ENCODE measurements at regions not wholly inside any gene's neighbourhood (a gene's known extent, or its start where the extent isn't known, plus 50 kb on each side); places are given as distances from the start of the nearest gene placed in this dataset.

DNA sequence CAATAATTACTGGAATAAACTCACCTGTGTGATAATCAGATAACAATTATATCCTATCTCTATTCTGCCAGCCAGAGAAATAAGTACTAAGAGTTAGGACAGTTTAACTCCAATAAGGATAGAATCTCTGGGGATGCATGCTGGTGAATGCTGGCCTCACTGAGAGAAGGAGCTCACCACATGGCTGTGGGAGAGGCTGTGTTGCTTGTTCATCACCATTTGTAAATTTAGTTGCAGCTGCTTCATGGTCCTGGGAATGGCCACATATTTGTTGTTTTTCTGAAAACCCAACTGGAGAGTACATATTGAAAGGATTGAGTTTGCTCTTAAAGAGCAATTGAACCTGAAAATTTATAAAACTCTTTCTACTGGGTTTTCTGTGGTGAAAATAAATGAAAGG is 207.3 kb downstream of the NECTIN3 start:
- no peak overlapping the region for H4K8ac ChIP-seq (ENCODE audit: extremely low read depth, insufficient read depth, low read length)
- no peaks in the 10 kb centered on the region for H3K23me2 ChIP-seq (ENCODE audit: low read depth, low read length)
- no peaks in the 10 kb centered on the region for H4K20me1 ChIP-seq (replicated peaks in 1 of 2; ENCODE audit: control insufficient read depth in 1 of 2, insufficient read depth in 2 of 2, low read length in 2 of 2)
- FAIRE-seq (no peak), DNase-seq (ENCODE audit: low read depth in 1 of 2, low spot score in 2 of 2) (no peak)
- H3K27ac ChIP-seq (ENCODE audit: low read depth, low read length), result no peak overlapping the region
- no peak overlapping the region for H3K4ac ChIP-seq (replicated peaks; ENCODE audit: insufficient read length, low read depth, low read length)
- no peak overlapping the region for H2BK20ac ChIP-seq (ENCODE audit: low read length)
- H3K23ac ChIP-seq (ENCODE audit: insufficient read length), result no peak overlapping the region
- no peak overlapping the region for H4K91ac ChIP-seq (replicated peaks; ENCODE audit: insufficient read length, low read length)
- no peak overlapping the region for H4K5ac ChIP-seq (ENCODE audit: insufficient read length, low read depth, low read length)
- H3K9me3 ChIP-seq (ENCODE audit: insufficient read depth in 2 of 2, low read depth in 1 of 2, low read length in 1 of 2), result no peaks in the 10 kb centered on the region
- no peak overlapping the region for H2BK5ac ChIP-seq (ENCODE audit: low read depth, low read length)
- H2AFZ ChIP-seq (ENCODE audit: low read length), result no peak overlapping the region
- H3K36me3 ChIP-seq (ENCODE audit: control insufficient read depth in 2 of 4, insufficient read depth in 4 of 4, low read length in 3 of 4), result no peaks in the 10 kb centered on the region
- H3K4me1 ChIP-seq (replicated peaks in 1 of 4; ENCODE audit: control insufficient read depth in 3 of 4, insufficient read depth in 4 of 4, low read length in 3 of 4), result peaks cover 0 to 3% (median 1%) of the 10 kb centered on the region in 4 experiments; a peak in 1 of 7 replicates
- ChIA-PET CTCF (ENCODE audit: partially characterized antibody) (no interaction called here), POLR2A (ENCODE audit: partially characterized antibody) (no interaction called here)
- no peaks in the 10 kb centered on the region for H3K79me1 ChIP-seq (ENCODE audit: low read depth, low read length)
- no peak overlapping the region for H2AK5ac ChIP-seq (ENCODE audit: low read depth, low read length)
- H3K79me2 ChIP-seq (ENCODE audit: control insufficient read depth in 1 of 2, insufficient read depth in 2 of 2, low read length in 2 of 2), result no peaks in the 10 kb centered on the region
- no peak overlapping the region for H3K9ac ChIP-seq (replicated peaks in 1 of 4; ENCODE audit: extremely low read depth in 1 of 4, low read depth in 3 of 4, low read length in 3 of 4)
- no peak overlapping the region for H2BK12ac ChIP-seq (ENCODE audit: low read depth, low read length)
- H3K4me3 ChIP-seq (ENCODE audit: extremely low read depth in 1 of 4, insufficient read depth in 2 of 4, low read depth in 3 of 4, low read length in 4 of 4), result no peak overlapping the region
- H3K56ac ChIP-seq (replicated peaks; ENCODE audit: insufficient read length, low read depth, low read length), result no peak overlapping the region
- H3K4me2 ChIP-seq (ENCODE audit: insufficient read depth in 1 of 2, low read depth in 2 of 2, low read length in 2 of 2), result no peak overlapping the region
- H3K14ac ChIP-seq (ENCODE audit: insufficient read length), result no peak overlapping the region
- H2BK120ac ChIP-seq (replicated peaks; ENCODE audit: low read depth, low read length), result no peak overlapping the region
- no peaks in the 10 kb centered on the region for H3K27me3 ChIP-seq (replicated peaks in 1 of 4; ENCODE audit: control insufficient read depth in 3 of 4, extremely low read depth in 1 of 4, insufficient read depth in 3 of 4, low read length in 3 of 4)
- no peak overlapping the region for H3K18ac ChIP-seq (ENCODE audit: extremely low read depth, low read length)
- H2BK15ac ChIP-seq (ENCODE audit: low read length), result no peak overlapping the region
- no peak for TF ChIP-seq EGR1 (IDR thresholded peaks at IDR 0.05; ENCODE audit: borderline replicate concordance, low read depth, low read length)
- TF ChIP-seq YY1 (IDR thresholded peaks at IDR 0.05; ENCODE audit: low read depth, low read length), result no peak
- TF ChIP-seq TCF12 (IDR thresholded peaks at IDR 0.05; ENCODE audit: low read depth, low read length), result no peak
- no peak for TF ChIP-seq TAF7 (optimal IDR thresholded peaks at IDR 0.05; ENCODE audit: borderline replicate concordance, low read depth, low read length)
- TF ChIP-seq EZH2 (IDR thresholded peaks at IDR 0.05; ENCODE audit: low read depth, low read length, severe bottlenecking), result no peak
- TF ChIP-seq GABPA (IDR thresholded peaks at IDR 0.05; ENCODE audit: borderline replicate concordance, insufficient read depth, low read length), result no peak
- TF ChIP-seq, protein P1, sequence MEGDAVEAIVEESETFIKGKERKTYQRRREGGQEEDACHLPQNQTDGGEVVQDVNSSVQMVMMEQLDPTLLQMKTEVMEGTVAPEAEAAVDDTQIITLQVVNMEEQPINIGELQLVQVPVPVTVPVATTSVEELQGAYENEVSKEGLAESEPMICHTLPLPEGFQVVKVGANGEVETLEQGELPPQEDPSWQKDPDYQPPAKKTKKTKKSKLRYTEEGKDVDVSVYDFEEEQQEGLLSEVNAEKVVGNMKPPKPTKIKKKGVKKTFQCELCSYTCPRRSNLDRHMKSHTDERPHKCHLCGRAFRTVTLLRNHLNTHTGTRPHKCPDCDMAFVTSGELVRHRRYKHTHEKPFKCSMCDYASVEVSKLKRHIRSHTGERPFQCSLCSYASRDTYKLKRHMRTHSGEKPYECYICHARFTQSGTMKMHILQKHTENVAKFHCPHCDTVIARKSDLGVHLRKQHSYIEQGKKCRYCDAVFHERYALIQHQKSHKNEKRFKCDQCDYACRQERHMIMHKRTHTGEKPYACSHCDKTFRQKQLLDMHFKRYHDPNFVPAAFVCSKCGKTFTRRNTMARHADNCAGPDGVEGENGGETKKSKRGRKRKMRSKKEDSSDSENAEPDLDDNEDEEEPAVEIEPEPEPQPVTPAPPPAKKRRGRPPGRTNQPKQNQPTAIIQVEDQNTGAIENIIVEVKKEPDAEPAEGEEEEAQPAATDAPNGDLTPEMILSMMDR (IDR thresholded peaks at IDR 0.05; ENCODE audit: control extremely low read depth in 1 of 3, insufficient read depth in 1 of 3, low read depth in 1 of 3, low read length in 3 of 3), result no peak
- no peak for TF ChIP-seq SP2 (IDR thresholded peaks at IDR 0.05; ENCODE audit: low read length)
- TF ChIP-seq SIN3A (conservative IDR thresholded peaks at IDR 0.05 in 1 of 2, IDR thresholded peaks at IDR 0.05 in 1 of 2; ENCODE audit: low read depth in 1 of 2, low read length in 2 of 2), result no peak
- no peak for TF ChIP-seq SAP30 (IDR thresholded peaks at IDR 0.05; ENCODE audit: insufficient read depth, insufficient replicate concordance, low read length)
- no peak for TF ChIP-seq SIRT6 (IDR thresholded peaks at IDR 0.05; ENCODE audit: low read length)
- no peak for TF ChIP-seq SIX5 (IDR thresholded peaks at IDR 0.05; ENCODE audit: low read depth, low read length)
- no peak for TF ChIP-seq NANOG (IDR thresholded peaks at IDR 0.05; ENCODE audit: insufficient read depth, low read depth, low read length, poor library complexity, severe bottlenecking)
- no peak for TF ChIP-seq JUND (IDR thresholded peaks at IDR 0.05; ENCODE audit: low read length)

All from H1 (cell line).